Pancreas (tissue), 10 donors: ENCODE measurements at regions not wholly inside any gene's neighbourhood (a gene's known extent, or its start where the extent isn't known, plus 50 kb on each side); places are given as distances from the start of the nearest gene placed in this dataset.

Experiments
- ATAC-seq, 4 donors: fragments of 200-7000 bp; cut with Tn5 transposase; one replicate each; pipeline versions ENCODE4 v1.8.0 to v1.9.1; 2020; ENCODE audit warnings: mild to moderate bottlenecking in 4 of 4, moderate library complexity in 4 of 4
- DNase-seq, 6 donors: peaks; one replicate each; pipeline ENCODE4 v3.0.0-alpha.2; 2020
- FAIRE-seq: peaks from 2 replicates; lab custom pipeline; 2012; peaks lifted over from hg19 to GRCh38; lab: Jason Lieb, UNC
- H3K27ac ChIP-seq, 4 donors: fragments of 200-600 bp; sonication (generic); 1 replicate in 3 of 4; 2 replicates in 1 of 4; pipeline versions ENCODE4 v1.5.0 to v1.8.0; 2020
- H3K27me3 ChIP-seq, 4 donors: fragments of 200-600 bp; one replicate each; pipeline ENCODE4 v1.8.0; 2021
- H3K36me3 ChIP-seq, 3 donors: fragments of 200-600 bp; sonication (generic) in 1 of 3; one replicate each; pipeline versions ENCODE4 v1.5.0 to v1.8.0; 2020 to 2021
- H3K4me1 ChIP-seq, 3 donors: fragments of 200-600 bp; one replicate each; pipeline ENCODE4 v1.8.0; 2021
- H3K4me3 ChIP-seq, 4 donors: fragments of 200-600 bp; sonication (generic) in 2 of 4; one replicate each; pipeline versions ENCODE4 v1.5.0 to v1.8.0; 2020 to 2021
- H3K9me3 ChIP-seq, 4 donors: fragments of 200-600 bp; one replicate each; pipeline ENCODE4 v1.8.0; 2021
- WGBS, 2 donors: extraction: QIAGEN DNeasy Blood & Tissue Kit; methylation state at CpG; one replicate each; pipeline ENCODE4 v1.1.7; 2013; 5-methylcytosine and 5-hydroxymethylcytosine counted together
- intact Hi-C, 3 donors: fragments of 100-400 bp; cut with DNase I; formaldehyde crosslinking; loops; one replicate each; pipeline versions ENCODE4 v1.11.1 to v1.14.2; 2022
- TF ChIP-seq, protein P1 (sequence below), 4 donors: fragments of 200-600 bp; sonication (generic) in 3 of 4; IDR thresholded peaks; one replicate each; pipeline versions ENCODE4 v1.5.0 to v1.8.0; 2021; ENCODE audit warnings: antibody characterized with exemption in 4 of 4
- donor health status: healthy with polysubstance abuse.
- donor health status: DM: no; HTN: no; CAD: no; lungs with moderate emphysema.
- donor health status: DM: no; HTN: no; CAD: no.
- donor health status: control.
- donor health status: control.
- donor health status: Bipolar disorder and iron deficiency.
- donor health status: DM: yes; HTN: yes; CAD: no.
- donor health status: DM: no; HTN: no; CAD: no.
- donor health status: DM: no; HTN: no; CAD: no.
- donor health status: DM: yes; HTN: yes; CAD: no.

DNA sequence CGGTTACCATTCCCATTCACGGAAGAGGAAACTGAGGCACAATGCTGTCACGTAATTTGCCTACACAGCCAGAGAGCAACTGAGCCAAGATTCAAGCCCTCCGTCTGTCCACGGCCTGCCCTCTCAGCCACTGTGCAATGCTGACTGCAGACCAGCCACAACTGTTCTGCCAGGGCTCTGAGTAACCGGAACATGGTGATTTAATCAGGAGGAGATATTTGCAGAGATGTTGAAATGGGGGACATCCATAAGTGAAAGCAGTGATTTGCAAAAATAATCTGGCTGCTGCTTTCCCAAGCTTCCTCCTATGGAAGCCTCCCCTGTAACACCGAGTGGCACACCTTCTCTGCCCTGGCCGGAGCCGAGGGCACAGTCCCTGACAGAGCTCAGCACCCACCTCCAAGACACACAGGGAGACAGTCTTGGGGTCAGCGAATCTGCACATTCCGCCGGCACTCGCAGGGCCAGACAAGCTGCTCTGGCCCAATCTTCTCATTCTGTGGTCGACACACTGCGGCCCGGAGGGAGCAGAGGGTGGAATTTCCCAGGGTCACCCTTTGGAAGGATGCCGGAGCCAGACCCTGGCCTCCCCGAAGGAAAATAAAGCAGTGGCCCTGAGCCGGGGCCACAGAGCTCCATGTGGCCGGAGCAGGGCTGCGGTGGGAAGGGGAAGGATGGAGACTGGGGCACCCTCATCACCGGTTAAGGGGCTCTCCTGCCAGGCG lies 158.2 kb upstream of the DIO3 start:
- 87% methylated on average over 23 of the region's 23 CpGs for WGBS, 2 donors
- DNase-seq, result no peak
- Histone ChIP-seq H3K27ac (no peak overlapping the region), H3K36me3 (no peaks in the 10 kb centered on the region), H3K4me1 (no peaks in the 10 kb centered on the region), H3K27me3 (no peaks in the 10 kb centered on the region), H3K4me3 (no peak overlapping the region), H3K9me3 (no peaks in the 10 kb centered on the region)
- TF ChIP-seq, protein P1, sequence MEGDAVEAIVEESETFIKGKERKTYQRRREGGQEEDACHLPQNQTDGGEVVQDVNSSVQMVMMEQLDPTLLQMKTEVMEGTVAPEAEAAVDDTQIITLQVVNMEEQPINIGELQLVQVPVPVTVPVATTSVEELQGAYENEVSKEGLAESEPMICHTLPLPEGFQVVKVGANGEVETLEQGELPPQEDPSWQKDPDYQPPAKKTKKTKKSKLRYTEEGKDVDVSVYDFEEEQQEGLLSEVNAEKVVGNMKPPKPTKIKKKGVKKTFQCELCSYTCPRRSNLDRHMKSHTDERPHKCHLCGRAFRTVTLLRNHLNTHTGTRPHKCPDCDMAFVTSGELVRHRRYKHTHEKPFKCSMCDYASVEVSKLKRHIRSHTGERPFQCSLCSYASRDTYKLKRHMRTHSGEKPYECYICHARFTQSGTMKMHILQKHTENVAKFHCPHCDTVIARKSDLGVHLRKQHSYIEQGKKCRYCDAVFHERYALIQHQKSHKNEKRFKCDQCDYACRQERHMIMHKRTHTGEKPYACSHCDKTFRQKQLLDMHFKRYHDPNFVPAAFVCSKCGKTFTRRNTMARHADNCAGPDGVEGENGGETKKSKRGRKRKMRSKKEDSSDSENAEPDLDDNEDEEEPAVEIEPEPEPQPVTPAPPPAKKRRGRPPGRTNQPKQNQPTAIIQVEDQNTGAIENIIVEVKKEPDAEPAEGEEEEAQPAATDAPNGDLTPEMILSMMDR (IDR thresholded peaks at IDR 0.05), result no peak
- ATAC-seq, result no peak
- no peak for FAIRE-seq
- intact Hi-C loops, result no loop called here

DNA sequence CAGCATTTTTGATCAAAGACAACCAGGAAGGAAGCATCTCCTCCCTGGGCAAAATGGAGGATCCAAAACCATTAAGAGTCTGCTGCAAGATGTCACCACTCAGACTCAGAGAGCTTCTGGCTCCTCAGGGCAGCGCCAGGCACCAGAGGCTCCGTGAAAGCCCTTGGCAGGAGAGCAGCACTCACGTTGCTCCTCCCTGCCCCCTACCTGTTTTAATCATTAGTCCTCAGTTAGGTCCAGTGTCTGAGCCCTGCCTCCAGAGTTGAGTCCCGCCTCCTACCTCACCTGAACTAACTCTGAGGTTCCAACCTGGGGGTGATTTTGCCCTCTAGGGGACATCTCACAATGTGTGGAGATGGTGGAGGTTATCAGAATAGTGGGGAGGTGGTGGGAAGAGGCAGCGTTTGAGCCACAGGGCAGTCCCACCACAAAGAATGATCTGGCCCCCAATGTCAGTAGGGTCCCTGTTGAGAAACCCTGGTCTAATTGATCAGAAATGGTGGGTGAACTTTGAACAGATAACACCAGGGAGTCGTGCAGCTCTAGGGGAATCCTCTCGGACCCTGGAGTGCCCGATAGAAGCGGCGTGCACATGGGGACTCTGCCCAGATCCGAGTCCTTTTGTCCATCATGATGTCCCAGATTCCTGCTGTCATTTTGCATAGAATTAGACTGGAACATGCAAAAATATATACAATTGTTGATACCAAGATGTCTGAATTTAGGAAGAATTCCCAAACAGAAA lies 156.7 kb upstream of the DIO3 start:
- Histone ChIP-seq H3K36me3 (no peaks in the 10 kb centered on the region), H3K4me1 (no peaks in the 10 kb centered on the region), H3K4me3 (no peak overlapping the region), H3K27ac (no peak overlapping the region), H3K9me3 (no peaks in the 10 kb centered on the region), H3K27me3 (no peaks in the 10 kb centered on the region)
- WGBS, 2 donors, result 71 to 72% methylated on average over 11 of the region's 11 CpGs
- intact Hi-C loops, result no loop called here
- TF ChIP-seq, protein P1 (IDR thresholded peaks at IDR 0.05), result no peak
- FAIRE-seq (no peak), DNase-seq (no peak), ATAC-seq (no peak)

DNA sequence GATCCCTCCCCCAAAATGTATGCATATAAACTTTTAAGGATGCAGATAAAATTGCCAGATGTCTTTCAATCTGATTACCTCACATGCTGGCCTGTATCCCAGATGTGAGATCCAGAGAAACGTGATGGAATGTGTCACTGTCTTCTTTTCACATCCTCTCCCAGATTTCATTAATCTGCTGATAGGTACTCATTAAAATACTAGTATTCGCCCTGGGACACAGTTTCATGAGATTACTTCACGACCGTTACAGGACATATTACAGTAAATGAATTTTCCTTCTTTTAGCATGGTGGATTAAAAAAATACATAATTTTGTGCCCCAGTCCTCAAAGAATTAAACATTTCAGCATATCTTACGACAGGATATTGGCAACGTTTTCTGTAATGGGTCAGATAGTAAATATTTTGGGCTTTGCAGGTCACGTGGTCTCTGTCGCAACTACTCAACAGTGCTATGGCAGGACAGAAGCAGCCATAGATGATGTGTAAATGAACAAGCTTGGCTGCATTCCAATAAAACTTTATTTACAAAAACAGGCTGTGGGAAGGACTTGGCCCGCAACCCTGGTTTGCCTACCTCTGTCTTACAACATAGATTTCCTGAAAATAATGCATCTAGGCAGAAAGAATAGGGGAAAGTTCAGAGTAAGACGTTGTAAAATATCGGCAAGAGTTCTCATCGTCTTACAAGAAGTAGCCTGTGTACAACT lies 156.0 kb upstream of the DIO3 start:
- TF ChIP-seq, protein P1 (IDR thresholded peaks at IDR 0.05), result no peak
- Histone ChIP-seq H3K9me3 (no peaks in the 10 kb centered on the region), H3K27ac (no peak overlapping the region), H3K27me3 (no peaks in the 10 kb centered on the region), H3K4me3 (no peak overlapping the region), H3K4me1 (no peaks in the 10 kb centered on the region), H3K36me3 (no peaks in the 10 kb centered on the region)
- DNase-seq (no peak), FAIRE-seq (no peak), ATAC-seq (peak in 2 of 4 donors; percentile 17 to 26)
- intact Hi-C loops, result no loop called here
- 75 to 78% methylated on average over 12 of the region's 12 CpGs for WGBS, 2 donors

DNA sequence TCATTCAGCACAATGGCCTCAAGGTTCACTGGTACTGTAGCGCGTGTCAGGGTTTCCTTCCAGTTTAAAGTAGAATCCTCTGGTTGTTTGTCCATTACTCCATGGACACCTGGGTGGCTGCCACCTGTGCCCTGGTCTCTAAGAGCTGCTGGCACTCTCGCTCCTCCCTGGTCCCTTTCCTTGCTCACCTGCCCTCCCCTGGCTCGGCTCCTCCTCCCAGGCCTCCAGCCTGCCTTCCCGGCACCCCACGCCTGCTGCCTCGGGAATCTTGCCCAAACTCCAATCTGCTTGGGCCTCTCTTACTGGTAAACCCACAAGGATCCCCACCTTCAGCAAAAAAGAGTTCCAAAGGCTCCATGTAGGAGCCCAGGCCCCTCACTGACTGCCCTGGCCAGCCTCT lies 154.4 kb upstream of the DIO3 start:
- no peaks in the 10 kb centered on the region for H3K36me3 ChIP-seq
- H3K27ac ChIP-seq, result no peak overlapping the region
- DNase-seq (no peak), ATAC-seq (no peak), FAIRE-seq (no peak)
- peaks cover 5 to 6% (median 5%) of the 10 kb centered on the region in 3 donors for H3K4me1 ChIP-seq
- H3K27me3 ChIP-seq, result no peaks in the 10 kb centered on the region
- WGBS, 2 donors, result 88 to 90% methylated on average over 7 of the region's 7 CpGs
- intact Hi-C loops, result no loop called here
- TF ChIP-seq, protein P1 (IDR thresholded peaks at IDR 0.05), result no peak
- H3K4me3 ChIP-seq, result no peak overlapping the region
- no peaks in the 10 kb centered on the region for H3K9me3 ChIP-seq
